ENCODE measurements at regions not wholly inside any gene's neighbourhood (a gene's known extent, or its start where the extent isn't known, plus 50 kb on each side); places are given as distances from the start of the nearest gene placed in this dataset.

DNA sequence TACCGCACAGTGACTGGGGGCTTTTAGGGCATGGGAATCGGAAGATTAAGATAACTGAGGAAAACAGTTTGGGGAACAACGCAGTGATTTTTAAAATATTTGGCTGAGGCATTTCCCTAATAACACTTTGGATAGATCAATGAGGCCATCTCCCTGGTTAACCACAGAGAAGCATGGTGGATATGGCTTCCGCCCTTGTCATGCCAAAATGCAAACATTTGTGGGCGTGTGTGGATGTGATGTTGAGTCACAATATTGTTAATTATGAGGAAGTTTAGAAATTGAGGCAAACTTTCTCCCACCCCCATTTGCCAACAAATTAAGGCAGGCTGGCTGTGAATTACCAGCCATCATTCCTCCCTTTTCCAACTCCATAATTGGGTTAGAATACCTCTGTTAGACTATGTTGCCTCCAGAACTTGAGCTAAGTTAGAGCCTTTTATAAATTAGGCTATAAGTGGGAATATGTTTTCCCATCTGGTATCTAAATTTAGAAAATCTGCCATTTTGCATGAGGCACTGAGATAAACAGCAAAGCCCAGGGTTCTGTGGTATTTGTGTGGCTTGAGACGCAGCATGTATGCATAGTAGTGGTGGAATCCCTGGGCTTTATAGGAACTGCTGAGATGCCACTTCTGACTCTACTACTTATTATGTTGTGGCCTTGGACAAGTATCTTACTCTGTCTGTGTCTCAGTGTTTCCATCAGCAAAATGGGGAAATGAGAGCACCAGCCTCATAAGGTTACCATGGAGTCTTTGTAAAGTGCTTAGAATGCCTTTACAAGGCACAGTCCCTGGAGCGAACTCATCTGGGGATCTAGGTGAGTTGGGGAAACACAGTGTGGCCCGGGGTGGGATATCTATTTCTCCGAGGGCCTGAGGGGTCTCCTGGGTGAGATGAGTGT is 154.6 kb downstream of the C1orf94 start:
- no peaks in the 10 kb centered on the region for H3K27me3 ChIP-seq (ENCODE audit: control insufficient read depth, insufficient read depth, low read length)
- no peak overlapping the region for H3K4me2 ChIP-seq (ENCODE audit: low read length)
- no peaks in the 10 kb centered on the region for H3K79me2 ChIP-seq
- no peaks in the 10 kb centered on the region for H3K4me1 ChIP-seq
- H2AFZ ChIP-seq = no peak overlapping the region
- TF ChIP-seq, protein P1, sequence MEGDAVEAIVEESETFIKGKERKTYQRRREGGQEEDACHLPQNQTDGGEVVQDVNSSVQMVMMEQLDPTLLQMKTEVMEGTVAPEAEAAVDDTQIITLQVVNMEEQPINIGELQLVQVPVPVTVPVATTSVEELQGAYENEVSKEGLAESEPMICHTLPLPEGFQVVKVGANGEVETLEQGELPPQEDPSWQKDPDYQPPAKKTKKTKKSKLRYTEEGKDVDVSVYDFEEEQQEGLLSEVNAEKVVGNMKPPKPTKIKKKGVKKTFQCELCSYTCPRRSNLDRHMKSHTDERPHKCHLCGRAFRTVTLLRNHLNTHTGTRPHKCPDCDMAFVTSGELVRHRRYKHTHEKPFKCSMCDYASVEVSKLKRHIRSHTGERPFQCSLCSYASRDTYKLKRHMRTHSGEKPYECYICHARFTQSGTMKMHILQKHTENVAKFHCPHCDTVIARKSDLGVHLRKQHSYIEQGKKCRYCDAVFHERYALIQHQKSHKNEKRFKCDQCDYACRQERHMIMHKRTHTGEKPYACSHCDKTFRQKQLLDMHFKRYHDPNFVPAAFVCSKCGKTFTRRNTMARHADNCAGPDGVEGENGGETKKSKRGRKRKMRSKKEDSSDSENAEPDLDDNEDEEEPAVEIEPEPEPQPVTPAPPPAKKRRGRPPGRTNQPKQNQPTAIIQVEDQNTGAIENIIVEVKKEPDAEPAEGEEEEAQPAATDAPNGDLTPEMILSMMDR (IDR thresholded peaks at IDR 0.05) = no peak
- no peak overlapping the region for H3K27ac ChIP-seq
- H3K36me3 ChIP-seq (ENCODE audit: control insufficient read depth, insufficient read depth, low read length) = no peaks in the 10 kb centered on the region
- no peaks in the 10 kb centered on the region for H3K9me3 ChIP-seq (ENCODE audit: control insufficient read depth, low read length)
- no peak overlapping the region for H3K4me3 ChIP-seq (ENCODE audit: low read depth, low read length)
- H3K9ac ChIP-seq = no peak overlapping the region

DNA sequence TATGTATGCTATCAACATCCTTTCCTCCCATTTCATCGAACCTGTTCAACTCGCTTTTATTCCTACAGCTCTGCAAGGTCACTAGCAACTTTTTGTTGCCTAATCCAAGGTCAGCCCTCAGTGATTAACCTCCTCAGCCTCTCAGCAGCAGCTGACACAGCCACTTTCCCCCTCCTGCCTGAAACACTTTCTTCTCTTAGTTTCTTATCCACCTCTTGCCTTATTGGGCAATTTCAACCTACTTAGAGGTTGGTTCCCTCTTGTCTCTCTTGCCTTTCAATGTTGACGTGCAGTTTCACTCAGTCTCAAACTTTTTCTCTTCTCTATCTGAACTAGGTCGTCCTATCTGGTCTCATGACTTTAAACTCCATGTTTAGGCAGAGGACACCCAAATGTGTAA is 156.3 kb downstream of the C1orf94 start:
- Histone ChIP-seq H3K36me3 (ENCODE audit: control insufficient read depth, insufficient read depth, low read length) (no peaks in the 10 kb centered on the region), H3K79me2 (no peaks in the 10 kb centered on the region), H3K4me2 (ENCODE audit: low read length) (no peak overlapping the region), H3K4me3 (ENCODE audit: low read depth, low read length) (no peak overlapping the region), H3K9me3 (ENCODE audit: control insufficient read depth, low read length) (no peaks in the 10 kb centered on the region), H3K9ac (no peak overlapping the region), H3K27me3 (ENCODE audit: control insufficient read depth, insufficient read depth, low read length) (no peaks in the 10 kb centered on the region), H3K4me1 (no peaks in the 10 kb centered on the region), H3K27ac (no peak overlapping the region), H2AFZ (no peak overlapping the region)
- TF ChIP-seq, protein P1 (IDR thresholded peaks at IDR 0.05) = no peak

DNA sequence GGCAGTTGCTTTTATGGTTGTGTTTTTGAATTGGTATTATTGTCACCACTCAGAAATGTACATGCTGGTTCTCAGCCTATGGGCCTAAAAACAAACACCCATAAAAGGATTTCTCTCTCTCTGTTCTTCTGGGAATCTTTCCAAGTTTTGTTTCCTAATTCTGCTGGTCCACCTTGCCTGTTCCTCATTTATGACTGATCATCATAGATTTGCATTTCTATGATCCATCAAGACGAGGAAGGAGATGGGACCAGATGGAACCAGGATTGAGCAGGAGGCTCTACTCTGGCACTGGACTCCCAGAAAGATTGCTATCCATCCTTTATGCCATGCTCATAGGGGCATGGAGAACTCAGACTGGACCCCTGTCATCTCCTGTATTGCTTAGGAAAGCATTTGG is 162.2 kb downstream of the C1orf94 start:
- TF ChIP-seq, protein P1 (IDR thresholded peaks at IDR 0.05) = no peak
- no peaks in the 10 kb centered on the region for H3K4me1 ChIP-seq
- no peak overlapping the region for H3K27ac ChIP-seq
- no peaks in the 10 kb centered on the region for H3K27me3 ChIP-seq (ENCODE audit: control insufficient read depth, insufficient read depth, low read length)
- no peak overlapping the region for H2AFZ ChIP-seq
- H3K4me3 ChIP-seq (ENCODE audit: low read depth, low read length) = no peak overlapping the region
- no peaks in the 10 kb centered on the region for H3K79me2 ChIP-seq
- no peaks in the 10 kb centered on the region for H3K36me3 ChIP-seq (ENCODE audit: control insufficient read depth, insufficient read depth, low read length)
- no peak overlapping the region for H3K9ac ChIP-seq
- H3K9me3 ChIP-seq (ENCODE audit: control insufficient read depth, low read length) = no peaks in the 10 kb centered on the region
- no peak overlapping the region for H3K4me2 ChIP-seq (ENCODE audit: low read length)

DNA sequence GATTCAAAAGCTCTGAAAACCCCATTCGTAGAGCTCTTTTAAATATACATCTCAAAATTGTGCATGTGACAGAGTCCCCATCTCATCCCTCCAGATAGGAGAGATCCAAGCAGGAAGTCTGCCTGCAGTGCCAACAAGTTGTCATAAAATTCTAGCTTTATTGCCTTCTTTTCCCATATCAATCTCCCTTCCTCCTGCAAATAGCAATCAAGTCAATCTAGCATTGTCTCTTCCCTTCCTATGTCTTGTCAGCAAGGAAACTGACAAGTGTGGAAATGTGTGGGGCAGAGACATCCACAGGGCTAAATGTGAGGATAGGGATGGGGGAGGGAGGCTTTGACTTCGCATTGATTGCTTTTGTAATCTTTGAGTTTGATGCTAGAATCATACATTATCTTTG is 165.2 kb downstream of the C1orf94 start:
- TF ChIP-seq, protein P1 (IDR thresholded peaks at IDR 0.05) = no peak
- H2AFZ ChIP-seq = no peak overlapping the region
- H3K9ac ChIP-seq = no peak overlapping the region
- H3K79me2 ChIP-seq = no peaks in the 10 kb centered on the region
- no peak overlapping the region for H3K27ac ChIP-seq
- no peaks in the 10 kb centered on the region for H3K27me3 ChIP-seq (ENCODE audit: control insufficient read depth, insufficient read depth, low read length)
- no peaks in the 10 kb centered on the region for H3K36me3 ChIP-seq (ENCODE audit: control insufficient read depth, insufficient read depth, low read length)
- no peak overlapping the region for H3K4me2 ChIP-seq (ENCODE audit: low read length)
- no peak overlapping the region for H3K4me3 ChIP-seq (ENCODE audit: low read depth, low read length)
- H3K4me1 ChIP-seq = no peaks in the 10 kb centered on the region
- H3K9me3 ChIP-seq (ENCODE audit: control insufficient read depth, low read length) = no peaks in the 10 kb centered on the region

DNA sequence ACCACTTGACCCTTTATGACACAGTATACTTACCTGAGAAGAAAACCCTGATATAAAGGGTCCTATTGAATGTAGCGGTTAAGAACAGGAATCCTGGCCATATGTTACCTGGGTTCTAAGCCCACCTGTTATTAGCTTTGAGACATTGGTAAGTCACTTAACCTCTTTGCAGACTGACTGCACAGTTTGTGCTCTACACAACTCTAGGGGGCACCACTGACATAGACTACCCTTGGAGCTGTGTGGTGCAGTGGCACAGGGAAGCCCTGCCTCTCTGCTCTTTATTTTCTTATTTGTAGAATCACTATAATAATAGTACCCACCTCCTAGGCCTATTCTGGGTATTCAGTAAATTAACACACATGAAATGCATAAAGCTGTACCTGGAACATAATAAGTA is 165.6 kb downstream of the C1orf94 start:
- Histone ChIP-seq H3K4me3 (ENCODE audit: low read depth, low read length) (no peak overlapping the region), H3K9ac (no peak overlapping the region), H3K79me2 (no peaks in the 10 kb centered on the region), H3K4me1 (no peaks in the 10 kb centered on the region), H3K27ac (no peak overlapping the region), H3K27me3 (ENCODE audit: control insufficient read depth, insufficient read depth, low read length) (no peaks in the 10 kb centered on the region), H3K4me2 (ENCODE audit: low read length) (no peak overlapping the region), H2AFZ (no peak overlapping the region), H3K9me3 (ENCODE audit: control insufficient read depth, low read length) (no peaks in the 10 kb centered on the region), H3K36me3 (ENCODE audit: control insufficient read depth, insufficient read depth, low read length) (no peaks in the 10 kb centered on the region)
- TF ChIP-seq, protein P1 (IDR thresholded peaks at IDR 0.05) = no peak

All from parathyroid adenoma (tissue), 2 donors.